IMR-90 (cell line): ENCODE measurements at regions not wholly inside any gene's neighbourhood (a gene's known extent, or its start where the extent isn't known, plus 50 kb on each side); places are given as distances from the start of the nearest gene placed in this dataset.

Experiments used
- ATAC-seq: fragments of 200-7000 bp; cut with Tn5 transposase; 2 replicates; pipeline ENCODE4 v1.9.1; 2020; ENCODE audit warnings: low read depth, mild to moderate bottlenecking, moderate library complexity
- BruUV-seq: library from RNA; stranded (reverse); fragments of 400-500 nt; replicated peaks from 2 replicates; lab custom pipeline; 2021; lab: Mats Ljungman, UMichigan
- CTCF ChIA-PET: fragments of 300-600 bp; formaldehyde crosslinking; extraction: SDS; loops from one replicate; lab custom pipeline; 2021; ENCODE audit warnings: antibody characterized with exemption; lab: Yijun Ruan, JAX
- POLR2A ChIA-PET: fragments of 300-600 bp; sonication (Branson Sonifier 250); formaldehyde crosslinking; loops from one replicate; lab custom pipeline; 2022; ENCODE audit warnings: antibody characterized with exemption; ENCODE audit not compliant: unreplicated experiment; lab: Charles Lee
- DNase-seq: peaks from one replicate; pipeline ENCODE4 v3.0.0; 2013
- H2AFZ ChIP-seq: replicated peaks from 2 replicates; pipeline ENCODE3; 2013; ENCODE audit warnings: low read length, mild to moderate bottlenecking; ENCODE audit not compliant: poor library complexity
- H2AK5ac ChIP-seq: 2 replicates; pipeline ENCODE4 v1.6.1; 2013; ENCODE audit warnings: low read depth, low read length, inconsistent platforms
- H2AK9ac ChIP-seq: replicated peaks from 2 replicates; pipeline ENCODE3; 2013; ENCODE audit warnings: mild to moderate bottlenecking, low read depth, low read length, moderate library complexity; ENCODE audit not compliant: poor library complexity
- H2BK120ac ChIP-seq: 2 replicates; pipeline ENCODE4 v1.6.1; 2013; ENCODE audit warnings: low read depth, low read length, inconsistent platforms
- H2BK15ac ChIP-seq: 3 replicates; pipeline ENCODE4 v1.6.1; 2013; ENCODE audit warnings: low read depth, low read length, inconsistent platforms
- H2BK20ac ChIP-seq: 2 replicates; pipeline ENCODE4 v1.6.1; 2013; ENCODE audit warnings: low read depth, mild to moderate bottlenecking, inconsistent platforms, low read length, moderate library complexity
- H2BK5ac ChIP-seq: 2 replicates; pipeline ENCODE4 v1.6.1; 2013; ENCODE audit warnings: mild to moderate bottlenecking, low read depth, low read length, inconsistent platforms; ENCODE audit not compliant: poor library complexity, severe bottlenecking
- H3K14ac ChIP-seq: replicated peaks from 2 replicates; pipeline ENCODE4 v1.6.1; 2013; ENCODE audit warnings: low read depth, low read length, inconsistent platforms
- H3K18ac ChIP-seq: 2 replicates; pipeline ENCODE4 v1.6.1; 2013; ENCODE audit warnings: low read depth, low read length, control low read depth
- H3K23ac ChIP-seq: 2 replicates; pipeline ENCODE4 v1.6.1; 2013; ENCODE audit warnings: low read depth, low read length, inconsistent platforms
- H3K27ac ChIP-seq: 2 replicates; pipeline ENCODE4 v1.5.1; 2013; ENCODE audit warnings: mild to moderate bottlenecking, control low read depth, low read length; ENCODE audit not compliant: insufficient read depth
- H3K27me3 ChIP-seq: 2 replicates; pipeline ENCODE4 v1.6.1; 2013; ENCODE audit warnings: low read length; ENCODE audit not compliant: control insufficient read depth, insufficient read depth
- H3K36me3 ChIP-seq: 2 replicates; pipeline ENCODE4 v1.6.1; 2013; ENCODE audit warnings: low read length, mixed read lengths; ENCODE audit not compliant: control insufficient read depth, insufficient read depth
- H3K4ac ChIP-seq: 2 replicates; pipeline ENCODE4 v1.6.1; 2013; ENCODE audit warnings: low read depth, low read length, inconsistent platforms
- H3K4me1 ChIP-seq: 2 replicates; pipeline ENCODE4 v1.6.1; 2013; ENCODE audit warnings: low read length, mixed read lengths; ENCODE audit not compliant: control insufficient read depth, insufficient read depth
- H3K4me2 ChIP-seq: 2 replicates; pipeline ENCODE4 v1.6.1; 2013; ENCODE audit warnings: low read depth, mild to moderate bottlenecking, control low read depth, low read length, moderate library complexity
- H3K4me3 ChIP-seq: 2 replicates; pipeline ENCODE4 v1.5.1; 2013; ENCODE audit warnings: low read depth, mild to moderate bottlenecking, control low read depth, low read length, moderate library complexity; ENCODE audit not compliant: insufficient read depth
- H3K56ac ChIP-seq: 2 replicates; pipeline ENCODE4 v1.6.1; 2013; ENCODE audit warnings: low read length, inconsistent platforms; ENCODE audit not compliant: insufficient read depth; ENCODE audit errors: extremely low read depth
- H3K79me1 ChIP-seq, 2 experiments: 2 replicates each; pipeline ENCODE4 v1.6.1; 2013; ENCODE audit warnings: low read length in 2 of 2, inconsistent platforms in 1 of 2, low read depth in 1 of 2
- H3K9ac ChIP-seq: 2 replicates; pipeline ENCODE4 v1.6.1; 2013; ENCODE audit warnings: low read depth, low read length, control low read depth
- H3K9me1 ChIP-seq: 2 replicates; pipeline ENCODE4 v1.6.1; 2013; ENCODE audit warnings: low read length, inconsistent platforms; ENCODE audit not compliant: insufficient read depth
- H3K9me3 ChIP-seq: 2 replicates; pipeline ENCODE4 v1.6.1; 2013; ENCODE audit warnings: low read length; ENCODE audit not compliant: control insufficient read depth, insufficient read depth
- H4K20me1 ChIP-seq: 2 replicates; pipeline ENCODE4 v1.6.1; 2013; ENCODE audit warnings: low read length, inconsistent platforms; ENCODE audit not compliant: insufficient read depth
- H4K5ac ChIP-seq: 2 replicates; pipeline ENCODE4 v1.6.1; 2013; ENCODE audit warnings: mild to moderate bottlenecking, low read depth, low read length, control low read depth
- H4K8ac ChIP-seq, 2 experiments: 2 replicates each; pipeline ENCODE4 v1.6.1; 2013; ENCODE audit warnings: low read depth in 2 of 2, low read length in 2 of 2, control low read depth in 1 of 2, inconsistent platforms in 1 of 2
- H4K91ac ChIP-seq: 2 replicates; pipeline ENCODE4 v1.6.1; 2013; ENCODE audit warnings: low read depth, low read length, inconsistent platforms; ENCODE audit not compliant: insufficient read depth
- USF2 ChIP-seq: fragments of 150-350 bp; IDR thresholded peaks from 2 replicates; pipeline ENCODE4 v1.6.1; 2017; ENCODE audit warnings: mild to moderate bottlenecking, antibody characterized with exemption, low read length, low read depth
- WGBS, 2 experiments: methylation state at CpG; one replicate each; pipeline versions ENCODE4 v1.1.5 to v1.1.7; 2013; ENCODE audit warnings: missing lambda C conversion rate in 2 of 2; ENCODE audit not compliant: insufficient read length in 1 of 2; ENCODE audit errors: extremely low coverage in 2 of 2; 5-methylcytosine and 5-hydroxymethylcytosine counted together
- dilution Hi-C: fragments of 300-500 bp; cut with HindIII; formaldehyde crosslinking; loops from one replicate; pipeline ENCODE4 v1.14.3; 2018; ENCODE audit warnings: low sequenced_read_pairs; ENCODE audit not compliant: unreplicated experiment
- in situ Hi-C: fragments of 300-500 bp; cut with MboI; formaldehyde crosslinking; loops from 3 replicates; pipeline ENCODE4 v1.14.3; 2019; ENCODE audit warnings: low sequenced_read_pairs, inconsistent platforms, mixed read lengths
- intact Hi-C: fragments of 100-400 bp; cut with micrococcal nuclease; formaldehyde crosslinking; loops from 2 replicates; pipeline ENCODE4 v1.10.0; 2022

GRCh38 chr2:63662028-63662804 lies 73.5 kb downstream of the MDH1 start:
- Histone ChIP-seq H3K4me1 (peaks cover 6% of the 10 kb centered on the region), H2BK20ac (peak overlapping the region; percentile 75; the same call in 1 of the 2 replicates), H4K20me1 (no peaks in the 10 kb centered on the region), H2AFZ (no peak overlapping the region), H3K27me3 (no peaks in the 10 kb centered on the region), H3K27ac (no peak overlapping the region), H2BK120ac (peak overlapping the region; percentile 78), H4K8ac (no peak overlapping the region), H3K4me3 (no peak overlapping the region), H3K4ac (peak overlapping the region; percentile 50; the same call in 1 of the 2 replicates), H3K4me2 (no peak overlapping the region), H3K18ac (no peak overlapping the region), H3K23ac (no peak overlapping the region), H2BK15ac (peak overlapping the region; percentile 13; the same call in 1 of the 3 replicates), H3K79me1 (no peaks in the 10 kb centered on the region), H2BK5ac (no peak overlapping the region), H3K9ac (no peak overlapping the region), H4K91ac (no peak overlapping the region; the same call in 1 of the 2 replicates), H3K9me3 (no peaks in the 10 kb centered on the region), H3K14ac (0 out of 2 replicates have a peak overlapping the region, but pooled peaks have one; percentile 31), H3K36me3 (no peaks in the 10 kb centered on the region), H3K9me1 (no peaks in the 10 kb centered on the region), H3K56ac (no peak overlapping the region), H4K5ac (no peak overlapping the region; the same call in 1 of the 2 replicates), H2AK5ac (no peak overlapping the region), H2AK9ac (no peak overlapping the region)
- in situ Hi-C loops = no loop called here
- intact Hi-C loops = no loop called here
- no CpG with 5 or more reads among the region's 3 CpGs for WGBS, 2 experiments
- DNase-seq = no peak
- BruUV-seq = no TSS peak
- dilution Hi-C loops = no loop called here
- no peak for ATAC-seq
- no peak for TF ChIP-seq USF2
- CTCF ChIA-PET = interaction anchor here (0.7 kb wide), 1 partner anchor 230 kb away, joined by 3 read pairs; no protein-coding TSS in a partner anchor
- POLR2A ChIA-PET = no interaction called here
